HG03457 (cell line): ENCODE measurements at regions not wholly inside any gene's neighbourhood (a gene's known extent, or its start where the extent isn't known, plus 50 kb on each side); places are given as distances from the start of the nearest gene placed in this dataset.

Experiments
- ATAC-seq: cut with Tn5 transposase; IDR thresholded peaks from one replicate; pipeline ENCODE4 v1.9.1; 2021; ENCODE audit warnings: moderate number of reproducible peaks; ENCODE audit not compliant: unreplicated experiment

DNA sequence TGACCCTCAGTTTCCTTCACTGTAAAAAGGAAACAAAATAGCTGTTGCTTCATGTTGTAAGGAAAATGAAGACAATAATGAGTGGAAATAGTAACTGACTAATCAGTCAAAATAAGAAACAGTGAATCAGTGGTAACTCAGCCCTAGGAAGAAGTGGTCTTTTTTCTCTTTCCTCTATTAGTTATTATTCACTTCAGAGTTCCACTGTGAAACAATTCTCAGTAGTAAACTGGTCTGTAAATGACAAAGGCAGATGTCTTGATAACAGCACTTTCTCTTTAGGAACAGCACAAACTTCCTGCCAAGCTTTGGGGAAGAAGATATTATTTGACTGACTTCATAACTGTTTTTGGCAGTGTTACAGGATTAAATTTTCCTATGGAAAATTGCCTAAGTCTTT lies 600.5 kb upstream of the KLHL1 start:
- ATAC-seq: no peak

DNA sequence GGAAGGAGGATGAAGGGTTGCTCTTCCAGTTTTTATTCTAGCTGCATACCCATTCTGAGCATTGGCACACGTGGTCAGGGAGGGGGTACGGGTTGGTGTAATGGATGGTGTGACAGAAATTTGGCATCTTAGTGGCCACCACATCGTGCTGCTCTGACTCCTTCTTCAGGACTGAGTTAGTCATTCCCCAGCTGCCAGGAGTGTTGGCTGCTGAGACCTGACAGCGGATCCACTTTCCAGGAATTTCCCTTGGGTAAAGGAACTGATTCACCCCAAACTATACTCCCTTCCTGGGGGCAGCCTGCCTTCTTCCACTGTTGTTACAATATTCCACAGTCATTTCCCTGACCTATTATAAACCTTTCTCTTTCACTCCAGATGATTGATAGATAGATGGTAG lies 595.5 kb upstream of the KLHL1 start:
- no peak for ATAC-seq

DNA sequence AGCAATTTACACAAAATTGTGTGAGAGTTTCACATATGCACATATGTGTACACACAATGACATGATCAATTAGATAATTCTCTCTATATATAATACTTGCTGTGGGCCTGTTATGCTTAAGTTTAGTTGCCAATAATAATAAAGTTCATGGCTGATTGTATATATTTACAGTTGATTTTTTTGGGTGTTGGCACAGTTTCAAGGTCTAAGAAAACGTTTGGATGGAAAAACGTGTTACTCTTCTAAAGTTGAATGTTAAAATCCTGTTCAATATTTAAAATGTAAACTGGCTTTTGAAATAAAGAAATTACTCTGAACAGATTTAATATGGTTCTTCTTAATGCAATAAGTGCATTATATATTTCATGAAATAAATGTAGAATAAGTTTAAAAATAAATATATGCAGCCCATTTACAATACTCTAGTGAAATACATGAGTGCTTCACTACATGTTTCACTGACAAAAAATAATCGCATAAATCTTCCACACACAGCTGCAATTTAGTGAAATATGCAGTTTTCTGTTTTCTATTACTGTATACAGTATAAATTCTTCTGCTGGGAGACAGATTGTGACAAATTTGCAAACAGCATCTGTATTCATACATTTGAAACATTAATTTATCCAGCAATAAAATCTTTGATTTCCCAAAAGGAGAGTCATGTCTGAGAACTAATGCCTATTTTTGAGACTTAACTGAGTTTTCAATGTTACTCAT lies 586.9 kb upstream of the KLHL1 start:
- ATAC-seq: no peak

DNA sequence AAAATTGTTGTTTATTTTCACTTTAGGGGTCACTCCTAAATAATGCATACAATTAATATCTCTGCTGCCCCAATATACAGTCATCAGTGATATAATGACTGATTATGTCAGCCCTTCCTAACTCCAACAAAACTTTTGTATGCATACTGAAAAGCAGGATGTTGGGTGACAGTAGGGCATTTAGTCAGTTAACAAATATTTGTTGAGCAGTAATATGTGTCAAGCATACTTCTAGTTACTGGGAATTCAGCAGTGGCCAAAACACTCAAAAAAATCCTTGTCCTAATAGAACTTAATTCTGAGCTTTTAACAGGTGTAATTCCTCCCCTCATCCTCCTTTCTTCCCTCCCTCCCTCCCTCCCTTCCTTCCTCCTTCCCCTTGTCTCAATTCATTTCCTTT lies 560.7 kb upstream of the KLHL1 start:
- no peak for ATAC-seq

DNA sequence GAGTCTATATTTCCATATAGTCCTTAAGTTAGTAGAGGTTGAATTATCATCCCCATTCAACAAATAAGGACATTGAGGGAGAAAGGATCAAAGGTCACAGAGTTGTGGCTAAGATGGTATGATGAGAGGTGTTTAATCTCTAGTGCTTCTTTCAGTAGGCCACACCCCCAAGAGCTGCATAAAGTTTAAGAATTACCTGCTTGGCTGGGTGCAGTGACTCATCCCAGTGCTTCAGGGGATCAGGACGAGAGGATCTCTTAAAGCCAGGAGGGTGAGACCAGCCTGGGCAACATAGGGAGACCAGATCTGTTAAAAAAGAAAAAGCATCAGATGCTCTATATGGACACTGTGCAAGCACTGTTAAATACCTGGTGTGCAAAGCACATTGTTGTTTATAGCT lies 560.0 kb upstream of the KLHL1 start:
- ATAC-seq: no peak

DNA sequence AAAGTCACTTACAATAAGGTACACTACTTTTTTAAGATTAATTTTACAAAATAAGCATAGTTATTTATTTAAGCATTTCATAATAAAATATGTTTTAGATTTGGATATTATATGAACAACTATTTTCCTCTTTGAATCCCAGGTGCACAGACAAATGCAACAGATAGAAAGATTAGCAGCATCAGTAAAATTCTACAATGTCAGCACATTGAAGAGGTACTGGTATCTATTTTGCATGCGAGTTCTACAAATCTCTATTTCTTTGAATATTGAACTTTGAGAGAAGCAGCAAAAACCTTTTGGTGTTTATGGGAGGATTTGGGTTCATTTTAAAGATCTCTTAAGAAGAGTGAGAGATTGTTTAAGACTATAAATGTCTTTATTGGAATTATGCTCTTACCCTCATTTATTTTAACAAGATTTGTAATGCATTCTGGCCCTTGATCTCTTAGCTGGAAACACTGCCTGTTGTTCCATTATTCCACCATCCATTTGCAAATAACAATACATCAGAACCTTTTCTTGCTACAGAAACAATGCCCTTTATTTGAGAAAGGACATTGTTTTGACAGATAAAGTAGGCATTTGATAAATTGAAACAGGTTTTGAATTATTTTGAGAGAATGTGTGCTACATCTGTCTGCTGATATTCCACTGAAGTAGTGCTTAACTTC lies 558.8 kb upstream of the KLHL1 start:
- ATAC-seq: no peak

DNA sequence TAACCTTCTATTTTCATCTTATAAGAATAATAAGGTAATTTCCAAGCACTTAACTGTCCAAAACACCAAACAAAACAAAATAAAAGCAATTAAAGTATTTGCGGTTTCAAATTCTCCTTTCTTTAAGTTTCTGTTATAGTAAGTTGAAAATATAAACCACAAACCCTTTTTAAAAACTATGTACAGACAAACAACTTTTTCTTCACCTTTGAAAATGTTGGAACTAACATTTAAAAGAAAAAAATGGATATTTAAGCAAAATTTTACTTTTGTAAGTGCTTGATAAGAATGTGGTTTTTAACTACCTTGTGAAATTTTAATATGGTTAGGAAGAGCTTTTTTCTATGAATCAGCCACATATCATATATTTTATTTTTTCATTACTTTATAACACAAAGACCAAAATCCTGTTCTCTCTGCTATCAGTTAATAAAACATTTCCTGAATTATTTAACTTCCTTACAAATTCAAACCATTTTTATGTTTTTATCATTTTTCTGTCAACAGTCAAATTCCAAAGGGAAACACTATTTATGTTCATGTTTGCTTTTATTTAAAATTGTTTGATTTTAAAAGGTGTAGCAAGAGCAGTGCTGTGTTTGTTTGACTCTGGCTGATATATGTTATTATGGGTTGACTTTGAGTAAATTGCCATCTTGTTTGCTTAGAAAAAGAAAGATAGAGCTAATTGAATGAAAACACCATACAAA lies 554.1 kb upstream of the KLHL1 start:
- no peak for ATAC-seq

DNA sequence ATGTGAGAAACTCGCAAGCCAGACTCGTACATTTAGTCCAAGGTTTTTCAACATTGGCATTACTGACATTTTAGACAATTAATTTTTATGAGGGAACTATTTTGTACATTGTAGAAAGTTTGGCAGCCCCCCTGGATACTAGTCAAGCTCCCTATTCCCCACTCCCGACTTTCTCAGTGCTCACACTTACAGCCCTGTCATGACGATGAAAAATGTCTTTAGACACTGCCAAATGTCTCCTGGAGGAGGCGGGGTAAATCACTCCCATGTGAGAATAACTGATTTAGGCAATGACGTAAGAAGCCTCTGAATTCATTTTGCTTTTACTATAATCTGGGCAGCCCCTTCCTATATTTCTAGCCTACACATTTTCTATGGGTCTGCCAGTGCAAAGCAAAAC lies 535.8 kb upstream of the KLHL1 start:
- ATAC-seq: no peak

DNA sequence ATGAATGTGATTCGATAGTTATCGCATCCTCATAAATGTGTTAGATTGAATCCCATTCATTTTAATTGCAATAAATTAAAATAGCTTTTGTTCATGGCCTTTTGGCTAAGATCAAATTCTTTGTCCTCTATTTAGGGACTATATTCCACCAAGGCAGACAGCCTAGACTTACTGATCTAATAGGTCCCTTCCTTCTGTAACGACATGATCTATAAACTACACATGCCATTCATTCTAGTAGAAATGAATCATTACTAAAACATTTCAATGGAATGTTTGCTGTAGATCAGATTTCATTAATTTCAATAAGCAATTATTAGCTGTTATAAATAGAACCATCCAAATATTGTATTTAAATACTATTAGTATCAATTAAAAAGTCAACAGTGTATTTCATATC lies 526.6 kb upstream of the KLHL1 start:
- no peak for ATAC-seq

DNA sequence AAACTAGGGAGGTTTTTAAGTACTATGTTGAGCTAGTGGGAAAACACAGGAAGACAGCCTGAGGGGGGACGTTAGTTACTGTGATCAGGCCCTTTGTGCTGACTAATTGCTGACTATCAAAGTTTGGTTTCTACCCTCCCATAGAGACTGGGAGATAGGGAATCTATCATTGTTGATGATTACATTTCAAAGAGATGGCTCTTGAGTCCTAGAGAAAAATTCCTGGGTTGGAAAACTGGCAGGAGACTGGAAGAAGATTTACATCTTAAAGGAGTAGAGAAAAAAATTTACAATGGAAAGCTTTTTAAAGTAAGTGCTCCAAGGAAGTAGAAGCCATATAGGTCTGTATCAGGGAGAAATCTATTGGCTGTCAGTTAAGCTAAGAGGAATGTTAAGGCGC lies 522.0 kb upstream of the KLHL1 start:
- no peak for ATAC-seq

DNA sequence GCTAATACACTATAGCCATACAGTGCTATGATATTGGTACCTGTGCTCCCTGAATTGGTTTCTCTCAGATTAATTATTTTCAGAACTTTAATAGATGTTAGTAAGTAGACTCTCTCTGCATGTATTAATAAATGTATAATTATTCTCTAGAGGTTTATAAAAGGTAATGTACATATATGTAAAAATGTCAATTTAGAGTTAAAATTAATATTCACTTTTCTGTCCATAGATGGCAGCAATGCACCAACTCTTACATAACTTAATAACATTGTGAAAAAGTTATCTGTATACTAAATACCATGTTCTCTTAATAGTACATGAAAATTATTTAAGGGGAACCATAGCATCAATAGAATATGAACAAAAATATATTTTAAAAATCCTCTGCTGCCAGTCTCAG lies 515.0 kb upstream of the KLHL1 start:
- ATAC-seq: no peak

DNA sequence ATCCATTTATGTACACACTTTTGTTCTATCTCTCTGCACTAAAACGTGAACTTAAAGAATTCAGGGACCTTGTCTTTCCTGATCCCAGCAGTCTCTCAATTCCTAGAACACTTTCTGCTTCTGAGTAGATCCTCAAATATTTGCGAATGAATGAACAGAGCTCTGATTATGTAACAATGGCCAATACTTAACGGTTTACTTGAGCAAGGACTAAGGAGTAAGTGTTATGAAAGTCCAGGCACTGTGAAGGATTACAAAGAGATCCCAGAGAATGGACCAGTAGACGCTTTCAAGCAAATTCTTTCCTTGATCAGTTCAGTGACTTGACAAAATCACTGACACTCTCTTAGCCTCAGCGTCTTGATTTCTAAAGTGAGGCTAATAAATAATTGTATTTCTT lies 514.5 kb upstream of the KLHL1 start:
- ATAC-seq: no peak

DNA sequence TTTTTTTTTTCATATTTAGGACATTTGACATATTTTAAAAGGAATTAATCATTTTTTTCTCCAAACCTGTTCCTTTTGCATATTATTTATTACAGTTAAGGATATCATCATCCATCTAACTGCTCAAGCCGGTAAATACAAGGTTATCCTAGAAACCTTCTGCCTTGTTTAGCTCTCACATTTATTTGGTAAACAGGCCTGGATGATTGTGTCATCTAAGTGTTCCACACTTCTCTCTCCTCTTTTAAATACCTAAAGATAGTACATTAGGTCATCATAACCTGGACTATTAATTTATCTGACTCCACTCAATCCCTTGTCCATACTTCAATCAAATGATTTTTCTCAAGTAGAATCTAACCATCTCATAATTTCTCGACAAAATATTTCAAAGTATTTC lies 511.7 kb upstream of the KLHL1 start:
- ATAC-seq: no peak

DNA sequence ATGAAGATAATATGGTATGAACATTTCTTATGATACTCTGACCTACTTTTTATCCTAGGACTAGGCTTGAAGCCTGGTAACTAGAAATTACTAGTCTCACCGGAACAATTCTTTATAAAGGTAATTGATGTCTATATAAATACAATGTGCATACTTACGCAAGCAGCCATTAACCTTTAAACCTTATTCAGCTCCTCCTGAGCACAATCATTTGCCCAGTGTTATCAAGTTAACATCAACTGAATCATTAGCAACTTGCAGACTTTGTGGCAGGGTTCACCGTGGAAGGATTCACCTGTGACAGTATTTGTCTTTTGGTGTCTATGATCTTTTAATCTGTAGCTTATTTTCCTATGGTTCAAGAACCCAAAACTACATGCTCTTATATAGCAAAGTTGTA lies 508.6 kb upstream of the KLHL1 start:
- ATAC-seq: no peak

DNA sequence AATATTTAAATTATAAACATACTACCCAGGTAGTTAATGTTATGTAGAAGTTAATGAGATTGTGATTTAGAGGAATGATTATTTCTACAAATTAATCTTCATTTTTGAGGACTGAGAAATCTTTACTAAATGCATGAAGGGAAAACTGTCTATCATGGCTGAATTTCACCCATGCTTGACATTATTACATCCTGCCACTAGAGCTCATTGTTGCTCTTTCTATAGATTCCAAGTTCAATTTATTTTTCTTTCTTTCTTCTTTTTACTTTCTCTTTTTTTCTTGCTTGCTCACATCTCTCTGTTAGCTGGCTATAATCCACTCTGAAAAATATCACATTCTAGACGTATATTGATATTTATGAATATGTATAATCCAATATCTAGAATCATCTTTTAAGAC lies 505.0 kb upstream of the KLHL1 start:
- no peak for ATAC-seq

DNA sequence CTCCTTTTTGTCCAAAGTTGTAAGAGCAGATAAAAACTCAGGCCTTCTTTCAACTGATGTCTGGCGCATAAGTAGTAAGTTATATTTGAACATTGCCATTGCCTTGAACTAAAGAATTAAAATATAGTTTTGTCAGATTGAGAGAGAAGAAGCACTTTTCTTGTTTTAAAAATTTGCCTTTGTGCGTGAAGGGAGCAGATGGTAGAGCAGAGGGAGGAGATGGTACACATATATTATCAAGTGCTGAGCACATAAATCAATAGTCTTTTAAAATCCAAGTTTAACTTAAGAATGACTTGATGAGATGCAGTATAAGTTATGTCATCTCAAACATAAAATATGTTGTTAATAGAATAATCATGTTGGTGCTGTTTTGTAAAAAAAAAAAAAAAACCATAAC lies 504.6 kb upstream of the KLHL1 start:
- no peak for ATAC-seq

DNA sequence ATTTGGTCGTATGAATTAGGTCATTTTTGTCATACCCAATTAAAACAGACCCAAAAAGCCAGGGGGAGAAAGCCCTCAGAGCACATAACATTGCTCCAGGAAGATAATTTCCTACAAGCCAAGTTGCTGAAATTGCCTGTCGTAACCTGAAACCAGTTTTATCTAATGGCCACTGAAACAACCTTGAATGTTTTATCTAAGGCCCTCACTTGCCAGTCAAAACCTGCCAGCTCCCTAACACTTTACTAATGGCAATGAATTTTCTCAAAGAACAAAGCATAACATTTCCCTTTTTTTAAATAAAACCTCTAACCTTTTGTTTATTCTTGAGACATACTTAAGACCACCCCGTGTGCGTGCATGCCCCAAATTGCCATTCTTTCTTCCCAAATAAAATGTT lies 496.2 kb upstream of the KLHL1 start:
- no peak for ATAC-seq

DNA sequence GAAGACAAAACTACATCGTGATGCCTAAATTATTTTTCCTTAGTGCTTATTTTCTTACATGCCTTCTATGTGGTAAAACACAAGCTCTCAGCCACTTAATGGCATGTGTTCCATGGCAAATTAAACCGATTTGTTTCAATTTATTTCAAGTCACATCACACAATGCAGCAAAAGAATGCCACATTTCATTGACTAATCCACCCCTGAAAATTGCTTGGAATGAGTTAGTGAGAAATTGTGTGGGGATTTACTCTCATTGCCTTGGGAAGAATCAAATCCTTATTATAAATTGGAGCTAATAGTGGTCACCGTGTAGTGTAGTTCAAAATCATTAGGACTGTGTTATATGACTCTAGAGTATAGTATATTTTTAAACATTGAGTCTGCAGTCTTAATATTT lies 485.5 kb upstream of the KLHL1 start:
- no peak for ATAC-seq

DNA sequence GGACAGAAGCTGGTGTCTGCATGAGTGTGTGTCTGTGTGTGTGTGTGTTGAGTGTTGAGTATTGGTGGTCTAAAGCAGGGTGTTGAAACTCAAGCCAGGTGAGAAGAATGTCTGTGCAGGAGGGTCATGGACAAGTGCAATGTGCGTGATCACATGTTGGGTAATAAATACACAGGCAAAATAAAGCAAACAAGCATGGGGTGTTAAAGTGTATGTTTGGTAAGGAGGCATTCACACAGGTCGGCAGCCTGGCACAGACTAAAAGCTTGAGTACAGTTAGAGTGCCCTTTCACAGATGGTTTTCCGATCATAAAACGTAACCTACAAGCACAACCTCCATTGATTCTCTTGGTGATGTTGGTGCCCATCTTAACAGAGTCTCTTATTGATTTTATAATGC lies 476.9 kb upstream of the KLHL1 start:
- no peak for ATAC-seq

DNA sequence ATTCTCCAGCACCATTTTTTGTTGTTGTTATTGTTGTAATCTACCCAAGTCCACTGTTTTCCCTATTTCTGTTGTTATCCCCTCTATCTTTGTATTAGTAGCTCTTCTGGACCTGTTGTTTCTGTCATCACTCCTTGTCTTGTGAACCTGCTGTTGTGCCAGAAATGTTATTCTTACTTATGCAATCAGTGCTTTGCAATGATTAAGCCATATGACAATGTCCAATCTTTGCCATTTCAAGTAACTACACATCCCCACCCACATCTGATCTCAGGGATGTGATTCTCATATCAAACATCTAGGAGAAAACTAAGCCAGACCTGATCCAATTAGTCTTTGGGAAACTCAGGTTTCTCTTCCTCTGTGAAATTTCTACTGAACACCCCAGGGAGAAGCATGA lies 472.6 kb upstream of the KLHL1 start:
- no peak for ATAC-seq

DNA sequence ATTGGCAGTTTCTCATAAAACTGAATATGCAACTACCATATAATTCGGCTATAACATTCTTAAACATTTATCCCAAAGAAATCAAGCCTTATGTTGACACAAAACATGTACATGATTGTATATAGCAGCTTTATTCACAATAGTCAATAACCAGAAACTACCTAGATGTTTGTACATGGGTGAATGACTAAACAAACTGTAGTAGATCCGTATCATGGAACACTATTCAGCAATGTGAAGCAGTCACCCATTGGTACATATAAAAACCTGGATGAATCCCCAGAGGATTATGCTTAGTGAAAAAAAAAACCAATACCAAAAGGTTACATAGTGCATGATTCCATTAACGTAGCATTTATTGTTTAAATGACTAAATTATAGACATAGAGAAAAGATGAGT lies 471.7 kb upstream of the KLHL1 start:
- no peak for ATAC-seq

DNA sequence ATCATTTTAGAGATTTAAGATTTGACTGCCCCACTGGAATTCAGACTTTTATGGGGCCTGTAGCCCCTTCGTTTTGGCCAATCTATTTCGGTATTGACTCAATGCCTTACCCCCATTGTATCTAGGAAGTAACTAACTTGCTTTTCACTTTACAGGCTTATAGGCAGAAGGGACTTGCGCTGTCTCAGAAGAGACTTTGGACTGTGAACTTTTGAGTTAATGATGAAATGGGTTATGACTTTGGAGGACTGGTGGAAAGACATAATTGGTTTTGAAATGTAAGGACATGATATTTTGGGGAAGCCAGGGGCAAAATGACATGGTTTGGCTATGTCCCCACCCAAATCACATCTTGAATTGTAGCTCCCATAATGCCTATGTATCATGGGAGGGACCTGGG lies 463.0 kb upstream of the KLHL1 start:
- no peak for ATAC-seq
